ENCODE measurements at regions not wholly inside any gene's neighbourhood (a gene's known extent, or its start where the extent isn't known, plus 50 kb on each side); places are given as distances from the start of the nearest gene placed in this dataset.

DNA sequence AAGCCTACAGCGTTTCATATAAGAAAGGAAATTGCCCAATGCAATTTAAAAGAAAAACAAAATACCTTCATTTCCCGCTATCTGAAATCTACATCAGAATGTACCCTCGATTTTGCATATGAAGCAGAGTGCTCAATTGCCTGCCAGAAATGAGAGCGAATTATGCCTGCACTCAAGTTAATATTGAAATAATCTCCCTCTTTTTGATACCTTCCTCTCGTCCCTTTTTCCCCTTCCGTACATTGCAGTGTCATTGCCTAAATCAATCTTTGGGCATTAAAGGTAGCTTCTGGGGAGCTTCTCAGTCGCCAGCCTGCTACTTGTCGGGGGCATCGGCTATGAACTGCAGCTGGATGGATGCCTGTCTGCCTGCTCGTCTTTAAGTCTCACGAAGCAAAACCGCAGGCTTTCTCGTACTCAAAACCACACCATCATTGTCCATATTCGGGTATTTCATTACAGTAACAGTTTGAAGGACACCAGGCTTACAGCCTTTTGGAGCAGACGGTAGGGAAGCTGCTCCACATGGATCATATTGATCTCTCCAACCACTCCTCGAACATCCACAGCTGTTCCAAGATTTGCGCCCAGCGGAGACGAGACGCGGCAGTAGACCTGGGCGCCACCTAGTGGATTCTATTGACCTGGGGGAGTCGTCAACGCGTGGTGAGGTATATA is 64.0 kb upstream of the HNRNPA3 start:
- Mint-ChIP-seq H3K9me3 (ENCODE audit: unreplicated experiment) (no peaks in the 10 kb centered on the region), H3K36me3 (ENCODE audit: low read depth, unreplicated experiment) (no peaks in the 10 kb centered on the region), H3K27ac (ENCODE audit: unreplicated experiment) (no peak overlapping the region), H3K4me3 (ENCODE audit: unreplicated experiment) (peak overlapping the region; percentile 37), H3K4me1 (ENCODE audit: unreplicated experiment) (peaks cover 18% of the 10 kb centered on the region), H3K27me3 (ENCODE audit: unreplicated experiment) (no peaks in the 10 kb centered on the region)
- TF ChIP-seq, protein P1, sequence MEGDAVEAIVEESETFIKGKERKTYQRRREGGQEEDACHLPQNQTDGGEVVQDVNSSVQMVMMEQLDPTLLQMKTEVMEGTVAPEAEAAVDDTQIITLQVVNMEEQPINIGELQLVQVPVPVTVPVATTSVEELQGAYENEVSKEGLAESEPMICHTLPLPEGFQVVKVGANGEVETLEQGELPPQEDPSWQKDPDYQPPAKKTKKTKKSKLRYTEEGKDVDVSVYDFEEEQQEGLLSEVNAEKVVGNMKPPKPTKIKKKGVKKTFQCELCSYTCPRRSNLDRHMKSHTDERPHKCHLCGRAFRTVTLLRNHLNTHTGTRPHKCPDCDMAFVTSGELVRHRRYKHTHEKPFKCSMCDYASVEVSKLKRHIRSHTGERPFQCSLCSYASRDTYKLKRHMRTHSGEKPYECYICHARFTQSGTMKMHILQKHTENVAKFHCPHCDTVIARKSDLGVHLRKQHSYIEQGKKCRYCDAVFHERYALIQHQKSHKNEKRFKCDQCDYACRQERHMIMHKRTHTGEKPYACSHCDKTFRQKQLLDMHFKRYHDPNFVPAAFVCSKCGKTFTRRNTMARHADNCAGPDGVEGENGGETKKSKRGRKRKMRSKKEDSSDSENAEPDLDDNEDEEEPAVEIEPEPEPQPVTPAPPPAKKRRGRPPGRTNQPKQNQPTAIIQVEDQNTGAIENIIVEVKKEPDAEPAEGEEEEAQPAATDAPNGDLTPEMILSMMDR (IDR thresholded peaks at IDR 0.05; ENCODE audit: unreplicated experiment), result peak; percentile 73
- DNase-seq (ENCODE audit: low spot score), result peak; percentile 91

DNA sequence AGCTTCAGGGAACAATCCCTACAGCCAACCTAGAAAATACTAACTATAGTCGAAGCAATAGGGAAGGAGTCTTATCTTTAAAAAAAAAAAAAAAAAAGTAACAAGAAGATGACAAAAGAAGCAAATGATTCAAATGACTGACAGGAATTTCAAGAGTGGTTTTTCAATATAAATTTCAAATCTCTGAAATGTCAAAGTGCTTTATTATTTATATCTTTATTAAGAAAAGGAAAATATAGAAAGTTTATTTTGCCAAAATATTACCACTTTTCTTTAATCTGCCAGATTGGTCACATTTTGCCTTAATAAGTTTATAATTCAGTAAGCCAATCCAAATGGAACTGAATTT is 63.5 kb upstream of the HNRNPA3 start:
- TF ChIP-seq, protein P1 (IDR thresholded peaks at IDR 0.05; ENCODE audit: unreplicated experiment), result peak; percentile 26
- H3K4me1 Mint-ChIP-seq (ENCODE audit: unreplicated experiment), result peaks cover 23% of the 10 kb centered on the region
- no peaks in the 10 kb centered on the region for H3K9me3 Mint-ChIP-seq (ENCODE audit: unreplicated experiment)
- no peak overlapping the region for H3K4me3 Mint-ChIP-seq (ENCODE audit: unreplicated experiment)
- no peaks in the 10 kb centered on the region for H3K36me3 Mint-ChIP-seq (ENCODE audit: low read depth, unreplicated experiment)
- H3K27ac Mint-ChIP-seq (ENCODE audit: unreplicated experiment), result no peak overlapping the region
- DNase-seq (ENCODE audit: low spot score), result no peak
- no peaks in the 10 kb centered on the region for H3K27me3 Mint-ChIP-seq (ENCODE audit: unreplicated experiment)

DNA sequence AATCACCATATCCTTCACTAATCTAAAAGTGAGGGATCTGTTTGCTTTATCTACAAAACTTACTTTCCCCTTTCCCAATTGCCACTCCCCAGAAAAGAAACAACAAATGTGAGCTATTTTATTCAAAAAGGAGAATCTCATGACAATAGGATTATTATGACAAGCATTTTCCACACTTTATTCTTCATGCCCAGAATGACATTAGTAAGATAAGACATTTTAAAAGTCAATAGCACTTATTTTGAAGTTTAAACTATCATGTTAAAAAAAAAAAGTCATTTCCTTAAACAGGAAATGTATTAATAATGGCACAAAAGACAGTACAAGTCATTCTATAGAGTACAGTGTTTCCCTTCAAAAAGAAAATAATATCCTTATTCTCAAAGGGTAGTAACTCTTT is 58.8 kb upstream of the HNRNPA3 start:
- H3K36me3 Mint-ChIP-seq (ENCODE audit: low read depth, unreplicated experiment), result no peaks in the 10 kb centered on the region
- DNase-seq (ENCODE audit: low spot score), result no peak
- TF ChIP-seq, protein P1 (IDR thresholded peaks at IDR 0.05; ENCODE audit: unreplicated experiment), result no peak
- H3K9me3 Mint-ChIP-seq (ENCODE audit: unreplicated experiment), result no peaks in the 10 kb centered on the region
- no peak overlapping the region for H3K27ac Mint-ChIP-seq (ENCODE audit: unreplicated experiment)
- H3K4me3 Mint-ChIP-seq (ENCODE audit: unreplicated experiment), result no peak overlapping the region
- peaks cover 2% of the 10 kb centered on the region for H3K27me3 Mint-ChIP-seq (ENCODE audit: unreplicated experiment)
- peaks cover 24% of the 10 kb centered on the region for H3K4me1 Mint-ChIP-seq (ENCODE audit: unreplicated experiment)

GRCh38 chr2:177154809-177155208 is 57.8 kb upstream of the HNRNPA3 start:
- Mint-ChIP-seq H3K9me3 (ENCODE audit: unreplicated experiment) (no peaks in the 10 kb centered on the region), H3K27me3 (ENCODE audit: unreplicated experiment) (peaks cover 2% of the 10 kb centered on the region), H3K4me3 (ENCODE audit: unreplicated experiment) (no peak overlapping the region), H3K27ac (ENCODE audit: unreplicated experiment) (no peak overlapping the region), H3K36me3 (ENCODE audit: low read depth, unreplicated experiment) (no peaks in the 10 kb centered on the region), H3K4me1 (ENCODE audit: unreplicated experiment) (peaks cover 21% of the 10 kb centered on the region)
- DNase-seq (ENCODE audit: low spot score), result no peak
- TF ChIP-seq, protein P1 (IDR thresholded peaks at IDR 0.05; ENCODE audit: unreplicated experiment), result no peak

GRCh38 chr2:177155631-177156030 is 57.0 kb upstream of the HNRNPA3 start:
- TF ChIP-seq, protein P1 (IDR thresholded peaks at IDR 0.05; ENCODE audit: unreplicated experiment), result no peak
- DNase-seq (ENCODE audit: low spot score), result no peak
- H3K4me3 Mint-ChIP-seq (ENCODE audit: unreplicated experiment), result no peak overlapping the region
- no peaks in the 10 kb centered on the region for H3K36me3 Mint-ChIP-seq (ENCODE audit: low read depth, unreplicated experiment)
- no peaks in the 10 kb centered on the region for H3K9me3 Mint-ChIP-seq (ENCODE audit: unreplicated experiment)
- H3K4me1 Mint-ChIP-seq (ENCODE audit: unreplicated experiment), result peaks cover 19% of the 10 kb centered on the region
- no peak overlapping the region for H3K27ac Mint-ChIP-seq (ENCODE audit: unreplicated experiment)
- H3K27me3 Mint-ChIP-seq (ENCODE audit: unreplicated experiment), result peaks cover 2% of the 10 kb centered on the region
